HEK293 (cell line): ENCODE measurements at regions not wholly inside any gene's neighbourhood (a gene's known extent, or its start where the extent isn't known, plus 50 kb on each side); places are given as distances from the start of the nearest gene placed in this dataset.

Experiments used
- CTCF ChIA-PET: fragments of 350-600 bp; formaldehyde crosslinking; extraction: SDS; loops from one replicate; lab custom pipeline; 2021; ENCODE audit warnings: antibody characterized with exemption; lab: Yijun Ruan, JAX
- POLR2A ChIA-PET: fragments of 300-600 bp; formaldehyde crosslinking; extraction: SDS; loops from one replicate; lab custom pipeline; 2020; ENCODE audit warnings: antibody characterized with exemption, inconsistent platforms; lab: Yijun Ruan, JAX
- H3K27ac ChIP-seq: fragments of 200-500 bp; sonication (Bioruptor generic); 2 replicates; pipeline ENCODE4 v1.5.1; 2014; ENCODE audit warnings: low read depth, low read length, control low read depth, inconsistent platforms; ENCODE audit errors: extremely low read depth
- H3K36me3 ChIP-seq, 2 experiments: fragments of 200-500 bp in 1 of 2; sonication (Bioruptor generic) in 1 of 2; 1 replicate in 1 of 2; 2 replicates in 1 of 2; pipeline ENCODE4 v1.5.1; 2014 to 2017; ENCODE audit warnings: inconsistent platforms in 2 of 2, low read length in 2 of 2; ENCODE audit not compliant: control insufficient read depth in 2 of 2, insufficient read depth in 1 of 2
- H3K4me1 ChIP-seq: fragments of 200-500 bp; sonication (Bioruptor generic); 2 replicates; pipeline ENCODE4 v1.5.1; 2014; ENCODE audit warnings: mild to moderate bottlenecking, low read length, inconsistent platforms; ENCODE audit not compliant: control insufficient read depth, insufficient read depth
- H3K4me3 ChIP-seq: 2 replicates; pipeline ENCODE4 v1.5.1; 2011; ENCODE audit warnings: low read depth, mild to moderate bottlenecking, control low read depth, low read length, moderate library complexity
- H3K9me3 ChIP-seq: fragments of 200-500 bp; sonication (Bioruptor generic); 2 replicates; pipeline ENCODE4 v1.5.1; 2014; ENCODE audit warnings: low read depth, low read length, inconsistent platforms; ENCODE audit not compliant: control insufficient read depth, insufficient read depth
- ELK4 ChIP-seq: IDR thresholded peaks from 2 replicates; pipeline ENCODE4 v1.6.1; 2011; ENCODE audit warnings: mild to moderate bottlenecking, low read depth, low read length, borderline replicate concordance
- HOXA7 ChIP-seq: sonication (generic); formaldehyde crosslinking; IDR thresholded peaks from 2 replicates; pipeline ENCODE4 v1.8.1; 2022; ENCODE audit warnings: missing genetic modification reagents, borderline replicate concordance
- IKZF3 ChIP-seq: fragments of 450-650 bp; IDR thresholded peaks from 2 replicates; pipeline ENCODE4 v1.5.0; 2018; ENCODE audit warnings: missing biosample characterization, mild to moderate bottlenecking, missing genetic modification characterization, moderate library complexity
- INSM2 ChIP-seq: fragments of 450-650 bp; formaldehyde crosslinking; IDR thresholded peaks from 2 replicates; pipeline ENCODE4 v1.5.1; 2016; ENCODE audit warnings: missing biosample characterization, missing genetic modification characterization
- OVOL3 ChIP-seq: fragments of 450-650 bp; formaldehyde crosslinking; IDR thresholded peaks from 2 replicates; pipeline ENCODE4 v1.5.1; 2016; ENCODE audit warnings: missing biosample characterization, missing genetic modification characterization
- REPIN1 ChIP-seq: fragments of 450-650 bp; formaldehyde crosslinking; IDR thresholded peaks from 2 replicates; pipeline ENCODE4 v1.5.1; 2017; ENCODE audit warnings: missing biosample characterization, missing genetic modification characterization, low read depth
- SP7 ChIP-seq: fragments of 450-650 bp; formaldehyde crosslinking; IDR thresholded peaks from 2 replicates; pipeline ENCODE4 v1.5.1; 2016; ENCODE audit warnings: missing biosample characterization, missing genetic modification characterization
- ZBTB8A ChIP-seq: fragments of 450-650 bp; formaldehyde crosslinking; IDR thresholded peaks from 2 replicates; pipeline ENCODE4 v1.5.1; 2016; ENCODE audit warnings: missing biosample characterization, missing genetic modification characterization
- ZFP3 ChIP-seq: fragments of 450-650 bp; formaldehyde crosslinking; IDR thresholded peaks from 2 replicates; pipeline ENCODE4 v1.5.1; 2016; ENCODE audit warnings: low read depth, missing biosample characterization, missing genetic modification characterization
- ZFP37 ChIP-seq: fragments of 450-650 bp; formaldehyde crosslinking; IDR thresholded peaks from 2 replicates; pipeline ENCODE4 v1.5.1; 2016; ENCODE audit warnings: missing biosample characterization, missing genetic modification characterization
- ZNF140 ChIP-seq: fragments of 450-650 bp; formaldehyde crosslinking; IDR thresholded peaks from 2 replicates; pipeline ENCODE4 v1.5.1; 2016; ENCODE audit warnings: missing biosample characterization, missing genetic modification characterization
- ZNF146 ChIP-seq: fragments of 450-650 bp; formaldehyde crosslinking; IDR thresholded peaks from 2 replicates; pipeline ENCODE4 v1.5.1; 2016; ENCODE audit warnings: missing biosample characterization, missing genetic modification characterization
- ZNF24 ChIP-seq: fragments of 450-650 bp; formaldehyde crosslinking; IDR thresholded peaks from 2 replicates; pipeline ENCODE4 v1.5.1; 2016; ENCODE audit warnings: missing biosample characterization, missing genetic modification characterization
- ZNF26 ChIP-seq: fragments of 450-650 bp; formaldehyde crosslinking; IDR thresholded peaks from 2 replicates; pipeline ENCODE4 v1.5.1; 2016; ENCODE audit warnings: missing biosample characterization, missing genetic modification characterization
- ZNF394 ChIP-seq: fragments of 450-650 bp; formaldehyde crosslinking; IDR thresholded peaks from 2 replicates; pipeline ENCODE4 v1.5.1; 2016; ENCODE audit warnings: missing biosample characterization, missing genetic modification characterization, mild to moderate bottlenecking, moderate library complexity, borderline replicate concordance
- ZNF513 ChIP-seq: fragments of 450-650 bp; IDR thresholded peaks from 2 replicates; pipeline ENCODE4 v1.5.1; 2018; ENCODE audit warnings: missing biosample characterization, missing genetic modification characterization
- ZNF518A ChIP-seq: fragments of 450-650 bp; formaldehyde crosslinking; conservative IDR thresholded peaks from 2 replicates; pipeline ENCODE4 v1.5.1; 2016; ENCODE audit warnings: low read depth, missing biosample characterization, missing genetic modification characterization
- ZNF561 ChIP-seq: fragments of 450-650 bp; IDR thresholded peaks from 2 replicates; pipeline ENCODE4 v1.5.1; 2018; ENCODE audit warnings: missing biosample characterization, missing genetic modification characterization, borderline replicate concordance
- ZNF610 ChIP-seq: fragments of 450-650 bp; formaldehyde crosslinking; IDR thresholded peaks from 2 replicates; pipeline ENCODE4 v1.5.1; 2016; ENCODE audit warnings: missing biosample characterization, missing genetic modification characterization, borderline replicate concordance
- ZNF660 ChIP-seq: fragments of 450-650 bp; IDR thresholded peaks from 2 replicates; pipeline ENCODE4 v1.5.1; 2018; ENCODE audit warnings: missing biosample characterization, mild to moderate bottlenecking, missing genetic modification characterization
- ZNF792 ChIP-seq: fragments of 450-650 bp; formaldehyde crosslinking; IDR thresholded peaks from 2 replicates; pipeline ENCODE4 v1.5.1; 2016; ENCODE audit warnings: missing biosample characterization, missing genetic modification characterization
- ZSCAN16 ChIP-seq: fragments of 450-650 bp; formaldehyde crosslinking; IDR thresholded peaks from 2 replicates; pipeline ENCODE4 v1.5.1; 2016; ENCODE audit warnings: missing biosample characterization, missing genetic modification characterization
- ZSCAN18 ChIP-seq: fragments of 450-650 bp; formaldehyde crosslinking; IDR thresholded peaks from 2 replicates; pipeline ENCODE4 v1.5.1; 2016; ENCODE audit warnings: missing biosample characterization, missing genetic modification characterization

- peak; percentile 71 for TF ChIP-seq ZNF518A
- peak; percentile 83; the same call in 1 of the 2 replicates for TF ChIP-seq ZNF394 (tag by site-specific recombination)
- peak; percentile 46; the same call in 1 of the 2 replicates for TF ChIP-seq ZBTB8A
- TF ChIP-seq ZNF140 (tag by site-specific recombination): peak; percentile 28; the same call in 1 of the 2 replicates
- TF ChIP-seq, all 188 proteins: peak for 8; not testable (repeated sequence) for 180
Observed at GRCh38 chr1:70507991-70508390, 96.9 kb downstream of the CTH start (continued).

- Histone ChIP-seq H3K36me3 (no peaks in the 10 kb centered on the region), H3K27ac (no peak overlapping the region), H3K4me1 (peaks cover 3% of the 10 kb centered on the region; the same call in 1 of the 2 replicates), H3K9me3 (no peaks in the 10 kb centered on the region), H3K4me3 (no peak overlapping the region)
- CTCF ChIA-PET: no interaction called here
- POLR2A ChIA-PET: no interaction called here
- TF ChIP-seq REPIN1: no peak
- TF ChIP-seq HOXA7 (CRISPR knock-in tag): no peak
- TF ChIP-seq SP7 (tag by site-specific recombination): peak; percentile 59
- TF ChIP-seq ZSCAN18 (tag by site-specific recombination): no peak
- no peak; the same call in 1 of the 2 replicates for TF ChIP-seq ZFP37 (tag by site-specific recombination)
- peak; percentile 62 for TF ChIP-seq INSM2 (tag by site-specific recombination)
- no peak for TF ChIP-seq ZNF610
- peak; percentile 90 for TF ChIP-seq ZNF660
- peak; percentile 50; the same call in 1 of the 2 replicates for TF ChIP-seq IKZF3 (tag by site-specific recombination)
- peak; percentile 92 for TF ChIP-seq ZNF24
- no peak for TF ChIP-seq ZNF513 (tag by site-specific recombination)
- TF ChIP-seq ZNF146 (tag by site-specific recombination): no peak
- TF ChIP-seq OVOL3 (tag by site-specific recombination): no peak
- TF ChIP-seq ZSCAN16 (tag by site-specific recombination): no peak
- no peak for TF ChIP-seq ELK4
- TF ChIP-seq ZNF792: no peak
- TF ChIP-seq ZFP3 (tag by site-specific recombination): no peak
- TF ChIP-seq ZNF561 (tag by site-specific recombination): no peak
- TF ChIP-seq ZNF26 (tag by site-specific recombination): no peak
Observed at GRCh38 chr1:70509996-70510876, 99.2 kb downstream of the CTH start.
